OCI-LY7 (cell line): ENCODE measurements at regions not wholly inside any gene's neighbourhood (a gene's known extent, or its start where the extent isn't known, plus 50 kb on each side); places are given as distances from the start of the nearest gene placed in this dataset.

Experiments
- BruUV-seq: library from RNA; stranded (reverse); fragments of 400-500 nt; replicated peaks from 2 replicates; lab custom pipeline; 2021; lab: Mats Ljungman, UMichigan
- CTCF ChIA-PET: fragments of 300-600 bp; sonication (Branson Sonifier 250); formaldehyde crosslinking; loops from one replicate; lab custom pipeline; 2022; ENCODE audit warnings: antibody characterized with exemption; ENCODE audit not compliant: unreplicated experiment; lab: Charles Lee
- POLR2A ChIA-PET: fragments of 300-600 bp; sonication (Branson Sonifier 250); formaldehyde crosslinking; loops from one replicate; lab custom pipeline; 2022; ENCODE audit warnings: antibody characterized with exemption; lab: Charles Lee
- DNase-seq: peaks from one replicate; pipeline ENCODE4 v3.0.0-alpha.2; 2015; ENCODE audit warnings: low spot score
- H2AFZ ChIP-seq: fragments of 200-600 bp; sonication (generic), shearing (Covaris generic); 2 replicates; pipeline ENCODE4 v1.6.1; 2014; ENCODE audit warnings: mild to moderate bottlenecking, antibody characterized with exemption, low read length, moderate library complexity
- H3K27ac ChIP-seq: fragments of 200-600 bp; sonication (generic); 2 replicates; pipeline ENCODE4 v1.5.1; 2014; ENCODE audit warnings: mixed run types, low read depth, mild to moderate bottlenecking, moderate library complexity, low read length, inconsistent platforms; ENCODE audit not compliant: poor library complexity, severe bottlenecking
- H3K36me3 ChIP-seq: fragments of 200-600 bp; sonication (generic); 2 replicates; pipeline ENCODE4 v1.6.1; 2014; ENCODE audit warnings: mild to moderate bottlenecking, antibody characterized with exemption, low read length, moderate library complexity, mixed read lengths; ENCODE audit not compliant: insufficient read depth
- H3K4me1 ChIP-seq: fragments of 200-600 bp; sonication (generic); 2 replicates; pipeline ENCODE4 v1.5.1; 2014; ENCODE audit warnings: mild to moderate bottlenecking, low read length; ENCODE audit not compliant: insufficient read depth, poor library complexity, severe bottlenecking
- H3K4me2 ChIP-seq: fragments of 200-600 bp; sonication (generic); 2 replicates; pipeline ENCODE4 v1.6.1; 2014; ENCODE audit warnings: mild to moderate bottlenecking, low read length
- H3K4me3 ChIP-seq: fragments of 200-600 bp; sonication (generic); 2 replicates; pipeline ENCODE4 v1.5.1; 2014; ENCODE audit warnings: mild to moderate bottlenecking, low read depth, low read length; ENCODE audit not compliant: poor library complexity, severe bottlenecking
- H3K79me2 ChIP-seq: fragments of 200-600 bp; sonication (generic); 2 replicates; pipeline ENCODE4 v1.6.1; 2016; ENCODE audit warnings: low read depth, mild to moderate bottlenecking, low read length, moderate library complexity, mixed read lengths; ENCODE audit not compliant: insufficient read depth
- H3K9me2 ChIP-seq: fragments of 200-600 bp; sonication (generic); 2 replicates; pipeline ENCODE4 v1.6.1; 2016; ENCODE audit warnings: mild to moderate bottlenecking, low read length, mixed read lengths; ENCODE audit not compliant: insufficient read depth
- H3K9me3 ChIP-seq: fragments of 200-600 bp; sonication (generic); 2 replicates; pipeline ENCODE4 v1.6.1; 2014; ENCODE audit warnings: mild to moderate bottlenecking, mixed run types, low read length, mixed read lengths
- H4K20me1 ChIP-seq: fragments of 200-600 bp; sonication (generic); 2 replicates; pipeline ENCODE4 v1.6.1; 2014; ENCODE audit warnings: mild to moderate bottlenecking, antibody characterized with exemption, low read length, moderate library complexity, mixed read lengths; ENCODE audit not compliant: insufficient read depth
- CTCF ChIP-seq: fragments of 200-600 bp; sonication (generic); conservative IDR thresholded peaks from 2 replicates; pipeline ENCODE4 v1.5.1; 2014; ENCODE audit warnings: mild to moderate bottlenecking, antibody characterized with exemption, low read length, moderate library complexity, mixed read lengths
- EZH2phosphoT487 ChIP-seq: fragments of 200-600 bp; sonication (generic); IDR thresholded peaks from 2 replicates; pipeline ENCODE4 v1.6.1; 2018; ENCODE audit warnings: low read depth, borderline replicate concordance, mild to moderate bottlenecking, mixed run types, antibody characterized with exemption, low read length, moderate library complexity, mixed read lengths
- intact Hi-C: fragments of 100-400 bp; cut with micrococcal nuclease; formaldehyde crosslinking; loops from one replicate; pipeline ENCODE4 v1.10.0; 2022; ENCODE audit not compliant: unreplicated experiment

- ChIA-PET POLR2A (no interaction called here), CTCF (no interaction called here)
- no peak for DNase-seq
- H3K9me3 ChIP-seq = no peaks in the 10 kb centered on the region
- TF ChIP-seq EZH2phosphoT487 (no peak), CTCF (no peak)
- H3K4me3 ChIP-seq = no peak overlapping the region
- H3K4me1 ChIP-seq = no peaks in the 10 kb centered on the region
- H4K20me1 ChIP-seq = no peaks in the 10 kb centered on the region
- intact Hi-C loops = no loop called here
- no peaks in the 10 kb centered on the region for H3K9me2 ChIP-seq
- no peaks in the 10 kb centered on the region for H3K36me3 ChIP-seq
- no TSS peak for BruUV-seq
- H3K4me2 ChIP-seq = no peak overlapping the region
- H2AFZ ChIP-seq = no peak overlapping the region
- no peak overlapping the region for H3K27ac ChIP-seq
- no peaks in the 10 kb centered on the region for H3K79me2 ChIP-seq
These were observed 391.7 kb upstream of the KLHL29 start for GRCh38 chr2:22993250-22993649.

- BruUV-seq = no TSS peak
These were observed 389.4 kb upstream of the KLHL29 start for GRCh38 chr2:22995576-22995975.

GRCh38 chr2:22996911-22997310, 388.1 kb upstream of the KLHL29 start:
- no peak overlapping the region for H3K27ac ChIP-seq
- CTCF ChIA-PET = no interaction called here
- no peaks in the 10 kb centered on the region for H3K79me2 ChIP-seq
- no peaks in the 10 kb centered on the region for H4K20me1 ChIP-seq
- H3K36me3 ChIP-seq = no peaks in the 10 kb centered on the region
- H3K9me3 ChIP-seq = no peaks in the 10 kb centered on the region
- no peaks in the 10 kb centered on the region for H3K9me2 ChIP-seq
- DNase-seq = no peak
- H3K4me1 ChIP-seq = no peaks in the 10 kb centered on the region
- TF ChIP-seq CTCF = no peak
- no peak for TF ChIP-seq EZH2phosphoT487
- no peak overlapping the region for H3K4me3 ChIP-seq
- no peak overlapping the region for H3K4me2 ChIP-seq
- intact Hi-C loops = no loop called here
- no TSS peak for BruUV-seq
- no peak overlapping the region for H2AFZ ChIP-seq
- POLR2A ChIA-PET = no interaction called here

More at GRCh38 chr2:22995576-22995975, 389.4 kb upstream of the KLHL29 start:
- Histone ChIP-seq H3K36me3 (no peaks in the 10 kb centered on the region), H3K9me2 (no peaks in the 10 kb centered on the region), H3K9me3 (no peaks in the 10 kb centered on the region), H4K20me1 (no peaks in the 10 kb centered on the region), H3K4me3 (no peak overlapping the region), H3K4me1 (no peaks in the 10 kb centered on the region), H2AFZ (no peak overlapping the region), H3K4me2 (no peak overlapping the region), H3K79me2 (no peaks in the 10 kb centered on the region), H3K27ac (no peak overlapping the region)
- no peak for TF ChIP-seq EZH2phosphoT487
- TF ChIP-seq CTCF = no peak
- DNase-seq = no peak
- POLR2A ChIA-PET = interaction anchor here (0.5 kb wide), 1 partner anchor 194 kb away, joined by 4 read pairs; no protein-coding TSS in a partner anchor
- intact Hi-C loops = no loop called here
- CTCF ChIA-PET = no interaction called here
